ENCODE measurements at regions not wholly inside any gene's neighbourhood (a gene's known extent, or its start where the extent isn't known, plus 50 kb on each side); places are given as distances from the start of the nearest gene placed in this dataset.

DNA sequence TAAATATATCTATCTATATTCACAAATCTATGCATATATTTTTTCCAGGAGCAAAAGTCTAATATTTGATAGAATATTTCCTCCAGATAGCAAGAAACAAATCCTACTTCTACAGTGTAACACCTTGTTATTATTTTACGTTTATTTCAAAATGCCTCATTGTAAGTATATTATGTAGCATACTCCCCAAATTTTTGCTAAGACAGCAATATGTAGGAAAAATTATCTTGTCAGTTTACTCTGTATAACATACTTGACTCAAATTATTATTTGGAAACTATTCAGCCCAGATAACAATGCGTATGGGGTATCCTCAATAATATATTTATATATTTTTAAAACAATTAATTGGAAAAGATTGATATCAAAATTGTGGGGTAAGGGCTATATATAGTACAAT lies 313.2 kb downstream of the NR4A2 start:
- no peaks in the 10 kb centered on the region for H3K36me3 ChIP-seq (ENCODE audit: control insufficient read depth, insufficient read depth, low read length)

DNA sequence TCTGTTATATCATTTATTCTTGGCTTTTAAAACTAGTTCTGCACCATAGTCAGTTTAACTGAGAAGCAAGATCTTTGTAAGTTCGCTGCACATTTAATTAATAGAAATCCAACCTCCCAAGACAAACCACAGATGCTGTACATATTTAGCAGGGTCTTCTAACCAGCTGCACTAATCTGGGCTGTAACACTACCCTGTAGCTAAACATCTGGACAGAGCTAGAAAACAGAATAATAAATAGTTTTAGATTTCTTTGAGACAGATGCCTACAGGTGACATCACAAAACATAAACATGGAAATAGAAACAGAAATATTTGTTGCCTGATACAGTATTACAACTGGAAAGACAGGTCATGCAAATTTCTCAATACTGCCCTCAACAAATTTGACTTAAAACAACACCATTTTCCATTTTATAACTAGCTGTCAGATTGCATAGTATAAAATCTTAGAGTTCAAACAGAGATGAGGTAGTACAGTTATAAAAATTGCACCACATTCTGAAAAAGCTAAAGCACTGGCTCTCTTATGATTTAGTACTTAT lies 315.1 kb downstream of the NR4A2 start:
- no peak overlapping the region for H3K9ac ChIP-seq (ENCODE audit: low read length)
- no peaks in the 10 kb centered on the region for H3K27me3 ChIP-seq (ENCODE audit: control insufficient read depth, insufficient read depth, low read length)
- H3K9me3 ChIP-seq (ENCODE audit: control insufficient read depth, low read length), result no peaks in the 10 kb centered on the region
- no peak overlapping the region for H3K4me3 ChIP-seq (ENCODE audit: low read length)
- no peaks in the 10 kb centered on the region for H3K36me3 ChIP-seq (ENCODE audit: control insufficient read depth, insufficient read depth, low read length)
- H3K4me1 ChIP-seq (ENCODE audit: control insufficient read depth, insufficient read depth, low read length), result peaks cover 8% of the 10 kb centered on the region

More for the DNA sequence above, 313.2 kb downstream of the NR4A2 start:
- no peaks in the 10 kb centered on the region for H3K9me3 ChIP-seq (ENCODE audit: control insufficient read depth, low read length)
- no peak overlapping the region for H3K4me3 ChIP-seq (ENCODE audit: low read length)
- no peaks in the 10 kb centered on the region for H3K27me3 ChIP-seq (ENCODE audit: control insufficient read depth, insufficient read depth, low read length)
- no peak overlapping the region for H3K9ac ChIP-seq (ENCODE audit: low read length)
- peaks cover 8% of the 10 kb centered on the region for H3K4me1 ChIP-seq (ENCODE audit: control insufficient read depth, insufficient read depth, low read length)

DNA sequence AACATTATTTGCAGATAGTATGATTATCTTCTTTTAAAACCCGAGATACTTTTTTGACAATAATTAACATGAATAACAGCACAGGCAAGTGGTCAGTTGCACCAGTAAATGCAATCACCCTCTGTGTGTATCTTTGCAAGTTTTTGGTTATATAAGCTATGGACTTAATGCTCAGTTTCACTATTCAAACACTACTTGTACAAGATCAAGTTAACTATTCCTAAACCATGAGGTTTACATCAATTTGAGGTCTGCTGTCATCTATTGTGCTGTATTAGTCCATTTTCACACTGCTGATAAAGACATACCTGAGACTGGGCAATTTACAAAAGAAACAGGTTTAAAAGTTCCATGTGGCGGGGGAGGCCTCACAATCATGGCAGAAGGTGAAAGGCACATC lies 323.2 kb downstream of the NR4A2 start:
- peaks cover 6% of the 10 kb centered on the region for H3K4me1 ChIP-seq (ENCODE audit: control insufficient read depth, insufficient read depth, low read length)
- H3K9ac ChIP-seq (ENCODE audit: low read length), result no peak overlapping the region
- no peaks in the 10 kb centered on the region for H3K9me3 ChIP-seq (ENCODE audit: control insufficient read depth, low read length)
- no peaks in the 10 kb centered on the region for H3K27me3 ChIP-seq (ENCODE audit: control insufficient read depth, insufficient read depth, low read length)
- no peaks in the 10 kb centered on the region for H3K36me3 ChIP-seq (ENCODE audit: control insufficient read depth, insufficient read depth, low read length)
- H3K4me3 ChIP-seq (ENCODE audit: low read length), result no peak overlapping the region

DNA sequence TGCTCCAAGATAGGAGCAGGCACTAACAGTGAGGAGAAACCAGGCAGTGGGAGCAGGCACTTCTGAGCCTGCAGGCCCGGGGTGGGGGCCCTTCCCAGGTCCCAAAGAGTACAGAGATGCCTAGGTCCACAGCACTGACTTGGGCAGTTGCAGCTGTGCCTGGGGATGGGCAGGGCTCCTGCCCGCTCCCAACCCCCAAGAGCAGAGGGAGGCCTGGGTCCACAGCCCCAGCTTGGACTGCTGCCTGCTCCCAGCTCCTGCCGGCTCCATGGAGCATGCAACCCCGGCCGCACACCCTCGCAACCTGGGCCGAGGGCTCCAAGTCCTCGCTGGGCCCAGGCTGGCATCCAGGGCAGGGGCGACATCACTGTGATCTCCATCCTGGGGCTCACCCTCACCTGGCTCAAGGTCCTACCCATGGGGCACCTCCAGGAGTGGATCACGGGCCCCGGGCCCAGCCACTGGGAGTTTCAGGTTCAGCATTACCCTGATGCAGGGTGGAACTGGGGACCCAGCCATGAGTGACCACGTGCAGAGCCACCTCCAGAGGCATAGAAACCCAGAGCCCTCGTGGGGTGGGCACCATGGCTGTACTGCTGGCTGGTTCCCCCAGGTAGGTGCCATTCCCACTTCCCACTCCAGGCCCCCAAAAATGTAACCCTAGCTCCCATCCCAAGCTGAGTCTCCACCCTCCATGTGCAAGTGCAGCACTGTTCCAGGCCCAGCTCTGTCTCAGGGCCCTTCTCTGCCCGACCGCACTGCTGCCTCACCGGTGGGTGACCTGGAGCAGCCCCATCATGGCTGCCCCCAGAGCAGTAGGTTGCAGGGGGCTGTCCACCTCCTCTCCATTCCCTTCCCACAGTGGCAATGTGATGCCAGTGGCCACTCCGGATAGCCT lies 325.6 kb downstream of the NR4A2 start:
- Histone ChIP-seq H3K9ac (ENCODE audit: low read length) (no peak overlapping the region), H3K36me3 (ENCODE audit: control insufficient read depth, insufficient read depth, low read length) (no peaks in the 10 kb centered on the region), H3K4me1 (ENCODE audit: control insufficient read depth, insufficient read depth, low read length) (peaks cover 6% of the 10 kb centered on the region), H3K4me3 (ENCODE audit: low read length) (no peak overlapping the region), H3K27me3 (ENCODE audit: control insufficient read depth, insufficient read depth, low read length) (no peaks in the 10 kb centered on the region), H3K9me3 (ENCODE audit: control insufficient read depth, low read length) (no peaks in the 10 kb centered on the region)

DNA sequence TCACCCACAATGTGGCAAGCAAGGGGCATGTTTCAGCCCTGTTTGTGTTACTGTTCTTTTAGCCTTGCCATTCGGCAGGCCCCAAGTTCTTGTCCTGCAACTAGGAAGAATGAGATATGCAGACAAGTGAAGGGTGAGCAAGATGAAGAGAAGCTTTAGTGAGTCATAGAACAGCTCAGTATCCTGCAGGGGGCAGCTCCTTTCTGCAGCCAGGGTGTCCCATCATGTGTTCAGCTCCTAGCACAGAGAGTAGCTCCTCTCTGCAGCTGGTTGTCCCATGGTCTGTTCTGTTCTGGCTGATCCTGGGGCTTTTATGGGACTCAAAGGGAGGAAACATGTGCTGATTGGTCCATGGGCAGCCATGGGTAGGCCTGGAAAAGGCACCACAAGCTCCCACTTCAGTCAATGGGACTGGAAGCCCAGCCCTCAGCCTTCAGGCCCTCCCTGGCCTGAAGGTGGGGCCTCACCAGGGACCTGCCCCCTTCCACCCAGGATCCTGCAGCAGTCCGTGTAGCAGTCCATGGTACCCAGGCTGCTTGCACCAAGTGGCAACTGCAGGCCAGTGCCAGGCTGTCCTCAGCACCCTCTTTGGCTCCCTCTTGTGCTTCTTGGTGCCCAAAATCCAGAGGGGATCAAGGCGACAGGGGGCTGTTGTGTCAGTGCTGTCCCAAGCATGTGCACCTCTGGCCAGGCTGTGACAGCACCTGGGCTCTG lies 326.4 kb downstream of the NR4A2 start:
- Histone ChIP-seq H3K27me3 (ENCODE audit: control insufficient read depth, insufficient read depth, low read length) (no peaks in the 10 kb centered on the region), H3K4me3 (ENCODE audit: low read length) (no peak overlapping the region), H3K36me3 (ENCODE audit: control insufficient read depth, insufficient read depth, low read length) (no peaks in the 10 kb centered on the region), H3K9me3 (ENCODE audit: control insufficient read depth, low read length) (no peaks in the 10 kb centered on the region), H3K4me1 (ENCODE audit: control insufficient read depth, insufficient read depth, low read length) (peaks cover 6% of the 10 kb centered on the region), H3K9ac (ENCODE audit: low read length) (no peak overlapping the region)

DNA sequence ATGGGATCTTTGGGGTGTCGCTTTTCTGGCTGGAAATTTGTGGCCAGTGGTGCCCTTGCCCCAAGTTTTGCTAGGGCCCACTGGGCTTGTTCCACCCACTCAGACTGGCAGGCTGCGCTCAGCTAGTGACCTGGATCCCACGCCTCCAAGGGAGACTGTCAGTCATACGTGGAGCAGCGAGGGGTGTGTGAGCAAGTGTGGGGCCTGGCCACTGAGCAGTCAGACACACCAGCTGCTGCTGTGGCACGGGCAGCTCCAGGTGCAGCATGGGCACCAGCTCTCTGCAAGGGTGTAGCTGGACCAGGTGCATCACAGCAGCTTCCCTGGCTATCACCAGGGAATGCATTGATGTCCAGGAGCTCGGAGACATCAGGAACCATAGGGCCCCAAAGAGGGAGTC lies 327.0 kb downstream of the NR4A2 start:
- H3K9ac ChIP-seq (ENCODE audit: low read length), result no peak overlapping the region
- H3K4me3 ChIP-seq (ENCODE audit: low read length), result no peak overlapping the region
- no peaks in the 10 kb centered on the region for H3K9me3 ChIP-seq (ENCODE audit: control insufficient read depth, low read length)
- no peaks in the 10 kb centered on the region for H3K36me3 ChIP-seq (ENCODE audit: control insufficient read depth, insufficient read depth, low read length)
- peaks cover 6% of the 10 kb centered on the region for H3K4me1 ChIP-seq (ENCODE audit: control insufficient read depth, insufficient read depth, low read length)
- no peaks in the 10 kb centered on the region for H3K27me3 ChIP-seq (ENCODE audit: control insufficient read depth, insufficient read depth, low read length)

DNA sequence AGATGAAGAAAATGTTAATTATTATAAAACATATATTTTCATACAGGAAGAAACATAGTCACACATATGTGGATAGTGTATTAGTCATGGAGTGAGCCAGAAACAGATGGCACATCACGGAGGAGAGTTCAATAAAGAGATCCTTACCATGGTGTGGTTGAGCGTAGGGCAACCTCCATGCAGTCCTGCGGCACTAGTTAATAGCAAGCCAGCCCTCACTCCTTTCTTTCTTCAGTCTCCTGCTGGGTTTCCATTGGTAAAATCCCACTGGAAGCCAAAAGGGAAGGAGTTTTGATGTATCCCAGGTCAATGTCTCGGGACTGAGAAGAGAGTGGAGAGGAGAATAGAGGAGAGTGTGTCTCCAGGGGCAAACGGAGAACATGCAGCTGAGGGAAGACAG lies 328.1 kb downstream of the NR4A2 start:
- Histone ChIP-seq H3K27me3 (ENCODE audit: control insufficient read depth, insufficient read depth, low read length) (no peaks in the 10 kb centered on the region), H3K4me1 (ENCODE audit: control insufficient read depth, insufficient read depth, low read length) (peaks cover 6% of the 10 kb centered on the region), H3K9ac (ENCODE audit: low read length) (no peak overlapping the region), H3K9me3 (ENCODE audit: control insufficient read depth, low read length) (no peaks in the 10 kb centered on the region), H3K4me3 (ENCODE audit: low read length) (no peak overlapping the region), H3K36me3 (ENCODE audit: control insufficient read depth, insufficient read depth, low read length) (no peaks in the 10 kb centered on the region)

DNA sequence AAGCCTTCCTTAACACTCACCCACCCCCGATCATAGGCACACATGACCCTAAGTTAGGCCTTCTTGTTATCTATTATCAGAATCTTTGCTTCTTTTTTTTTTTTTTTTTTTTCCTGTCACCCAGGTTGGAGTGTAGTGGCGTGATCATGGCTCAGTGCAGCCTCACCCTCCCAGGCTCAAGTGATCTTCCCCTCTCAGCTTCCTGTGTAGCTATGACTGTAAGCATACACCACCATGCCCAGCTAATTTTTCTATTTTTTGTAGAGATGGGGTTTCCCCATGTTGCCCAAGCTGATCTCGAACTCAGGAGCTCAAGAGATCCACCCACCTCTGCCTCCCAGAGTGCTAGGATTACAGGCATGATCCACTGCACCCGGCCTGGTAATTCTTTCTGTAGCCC lies 328.7 kb downstream of the NR4A2 start:
- no peak overlapping the region for H3K9ac ChIP-seq (ENCODE audit: low read length)
- no peaks in the 10 kb centered on the region for H3K27me3 ChIP-seq (ENCODE audit: control insufficient read depth, insufficient read depth, low read length)
- peaks cover 6% of the 10 kb centered on the region for H3K4me1 ChIP-seq (ENCODE audit: control insufficient read depth, insufficient read depth, low read length)
- H3K9me3 ChIP-seq (ENCODE audit: control insufficient read depth, low read length), result no peaks in the 10 kb centered on the region
- H3K4me3 ChIP-seq (ENCODE audit: low read length), result no peak overlapping the region
- H3K36me3 ChIP-seq (ENCODE audit: control insufficient read depth, insufficient read depth, low read length), result no peaks in the 10 kb centered on the region

DNA sequence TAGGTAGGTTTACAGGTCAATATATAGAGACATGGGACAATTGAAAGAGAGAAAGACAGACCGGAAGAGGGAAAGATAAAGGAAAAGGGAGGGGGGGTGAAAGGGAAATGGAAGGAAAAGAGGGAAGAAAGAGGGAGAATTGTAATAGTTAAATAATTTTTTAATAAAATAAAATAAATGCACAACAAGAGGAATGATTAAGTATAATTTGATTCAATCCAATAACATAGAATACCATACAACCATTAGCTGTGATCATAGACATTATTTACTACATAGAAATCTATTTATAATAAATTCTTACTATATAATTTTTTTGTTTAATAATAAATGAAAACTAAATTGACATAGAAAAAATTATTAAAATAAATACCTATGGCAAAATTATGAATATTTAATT lies 330.7 kb downstream of the NR4A2 start:
- H3K4me3 ChIP-seq (ENCODE audit: low read length), result no peak overlapping the region
- no peaks in the 10 kb centered on the region for H3K36me3 ChIP-seq (ENCODE audit: control insufficient read depth, insufficient read depth, low read length)
- H3K4me1 ChIP-seq (ENCODE audit: control insufficient read depth, insufficient read depth, low read length), result peaks cover 6% of the 10 kb centered on the region
- H3K9me3 ChIP-seq (ENCODE audit: control insufficient read depth, low read length), result no peaks in the 10 kb centered on the region
- no peak overlapping the region for H3K9ac ChIP-seq (ENCODE audit: low read length)
- H3K27me3 ChIP-seq (ENCODE audit: control insufficient read depth, insufficient read depth, low read length), result no peaks in the 10 kb centered on the region

DNA sequence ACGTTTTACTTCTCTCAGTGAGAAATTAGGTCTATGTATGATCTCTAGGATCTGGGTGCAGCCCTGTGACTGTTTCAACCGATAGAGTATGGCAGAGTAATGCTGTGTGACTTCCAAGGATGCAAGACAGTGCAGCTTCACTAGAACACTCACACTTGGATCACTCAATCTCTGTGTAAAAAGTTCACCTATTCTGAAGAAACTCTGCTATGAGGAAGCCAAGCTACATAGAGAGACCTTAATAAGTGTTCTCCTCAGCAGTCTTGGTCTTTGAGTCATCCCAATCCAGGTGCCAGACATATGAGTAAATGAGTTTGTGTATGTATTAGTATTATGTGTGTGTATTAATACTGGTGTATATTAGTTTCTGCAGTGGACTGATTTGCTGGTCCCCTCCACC lies 335.0 kb downstream of the NR4A2 start:
- no peak overlapping the region for H3K4me3 ChIP-seq (ENCODE audit: low read length)
- H3K9ac ChIP-seq (ENCODE audit: low read length), result no peak overlapping the region
- H3K4me1 ChIP-seq (ENCODE audit: control insufficient read depth, insufficient read depth, low read length), result no peaks in the 10 kb centered on the region
- H3K36me3 ChIP-seq (ENCODE audit: control insufficient read depth, insufficient read depth, low read length), result no peaks in the 10 kb centered on the region
- H3K27me3 ChIP-seq (ENCODE audit: control insufficient read depth, insufficient read depth, low read length), result no peaks in the 10 kb centered on the region
- no peaks in the 10 kb centered on the region for H3K9me3 ChIP-seq (ENCODE audit: control insufficient read depth, low read length)

DNA sequence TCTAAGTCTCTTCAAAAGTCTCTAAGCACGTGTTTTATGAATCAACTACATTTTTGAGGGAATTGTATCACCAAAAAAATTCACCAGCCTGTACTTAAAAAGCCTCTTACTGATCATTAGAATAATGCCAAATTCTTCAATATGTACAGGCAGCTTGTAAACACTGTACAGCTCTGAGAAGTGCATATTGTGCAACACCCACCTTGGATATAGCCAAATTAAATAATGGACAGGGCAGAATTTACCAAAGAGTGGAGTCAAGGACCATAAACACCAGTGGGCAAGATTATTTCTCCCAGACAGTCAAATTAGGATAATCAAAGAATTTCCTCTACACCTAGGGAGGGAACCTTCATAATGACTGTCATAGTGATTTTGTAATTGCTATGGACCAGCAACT lies 338.2 kb downstream of the NR4A2 start:
- no peaks in the 10 kb centered on the region for H3K27me3 ChIP-seq (ENCODE audit: control insufficient read depth, insufficient read depth, low read length)
- H3K9ac ChIP-seq (ENCODE audit: low read length), result no peak overlapping the region
- no peaks in the 10 kb centered on the region for H3K4me1 ChIP-seq (ENCODE audit: control insufficient read depth, insufficient read depth, low read length)
- no peaks in the 10 kb centered on the region for H3K9me3 ChIP-seq (ENCODE audit: control insufficient read depth, low read length)
- H3K36me3 ChIP-seq (ENCODE audit: control insufficient read depth, insufficient read depth, low read length), result no peaks in the 10 kb centered on the region
- H3K4me3 ChIP-seq (ENCODE audit: low read length), result no peak overlapping the region

DNA sequence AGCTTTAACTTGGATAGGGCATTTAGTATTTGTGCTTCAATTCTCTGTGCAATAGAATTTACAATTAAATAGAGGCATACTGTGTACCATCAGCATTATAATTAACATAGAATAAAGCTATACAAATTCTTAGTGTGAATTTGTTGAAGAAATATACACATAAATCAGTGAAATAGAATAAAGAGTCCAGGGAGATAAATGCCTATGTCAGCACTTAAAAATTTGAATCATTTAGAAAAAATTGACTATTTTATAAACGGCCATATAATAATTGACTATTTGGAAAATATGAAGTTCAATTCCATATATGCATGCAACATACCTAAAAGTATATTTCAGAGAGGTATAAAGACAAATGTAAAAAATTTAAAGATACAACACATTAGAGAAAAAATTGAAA lies 348.7 kb downstream of the NR4A2 start:
- Histone ChIP-seq H3K4me3 (ENCODE audit: low read length) (no peak overlapping the region), H3K9ac (ENCODE audit: low read length) (no peak overlapping the region), H3K4me1 (ENCODE audit: control insufficient read depth, insufficient read depth, low read length) (no peaks in the 10 kb centered on the region), H3K36me3 (ENCODE audit: control insufficient read depth, insufficient read depth, low read length) (no peaks in the 10 kb centered on the region), H3K9me3 (ENCODE audit: control insufficient read depth, low read length) (no peaks in the 10 kb centered on the region), H3K27me3 (ENCODE audit: control insufficient read depth, insufficient read depth, low read length) (no peaks in the 10 kb centered on the region)
